GM18858 (cell line): ENCODE measurements at regions not wholly inside any gene's neighbourhood (a gene's known extent, or its start where the extent isn't known, plus 50 kb on each side); places are given as distances from the start of the nearest gene placed in this dataset.
"Not testable (repeated sequence)": the region's sequence is repeated elsewhere in the genome, so short reads cannot be mapped to it uniquely, and the experiment has no call there.

ENCODE experiments used
- ATAC-seq: cut with Tn5 transposase; IDR thresholded peaks from one replicate; pipeline ENCODE4 v1.9.1; 2021; ENCODE audit not compliant: unreplicated experiment

DNA sequence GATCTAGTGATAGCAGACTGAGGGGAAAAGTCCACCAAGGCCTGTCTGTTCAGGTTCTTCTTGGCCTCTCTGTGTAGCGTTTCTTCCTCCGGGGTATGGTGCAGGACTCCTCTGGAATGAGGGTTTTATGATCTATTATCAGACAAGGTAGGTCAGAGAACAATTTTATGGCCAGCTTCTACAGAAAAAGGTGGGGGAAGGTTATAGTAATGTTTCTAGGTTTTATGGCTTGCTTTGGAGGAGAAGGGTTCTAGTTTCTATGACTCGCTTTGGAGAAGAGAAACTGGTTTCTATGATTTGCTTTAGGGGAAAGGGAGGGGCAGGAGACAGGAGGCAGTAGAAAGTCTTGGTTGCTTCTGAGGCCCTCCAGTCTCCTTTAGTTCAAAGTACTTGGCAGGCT is 144.8 kb upstream of the LAMA2 start:
- ATAC-seq, result peak; percentile 81

DNA sequence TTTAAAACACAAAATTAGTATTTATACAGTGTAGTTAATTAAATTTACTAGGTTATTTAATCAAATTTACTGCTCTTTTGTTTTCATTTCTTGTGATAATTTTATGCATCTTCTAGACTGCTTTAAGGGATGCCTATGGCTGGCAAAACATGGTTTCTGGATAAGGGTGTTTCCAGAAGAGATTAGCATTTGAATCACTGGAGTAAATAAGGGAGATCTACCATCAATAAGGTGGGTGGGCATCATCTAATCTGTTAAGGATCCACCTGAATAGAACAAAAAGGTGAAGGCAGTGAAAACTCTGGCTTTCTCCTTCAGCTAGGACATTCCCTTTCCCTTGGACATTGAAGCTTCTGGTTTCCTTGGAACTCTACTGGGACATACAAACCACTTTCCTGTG is 146.2 kb upstream of the LAMA2 start:
- no peak for ATAC-seq

GRCh38 chr6:128731249-128732165 is 151.4 kb upstream of the LAMA2 start:
- no peak for ATAC-seq

- ATAC-seq, result no peak
Measured at GRCh38 chr6:128727500-128727899, 155.4 kb upstream of the LAMA2 start.

- ATAC-seq, result peak; percentile 53
Measured at GRCh38 chr6:128725271-128726233, 157.4 kb upstream of the LAMA2 start.

- no peak for ATAC-seq
Measured at GRCh38 chr6:128724738-128725137, 158.2 kb upstream of the LAMA2 start.

- no peak for ATAC-seq
Measured at GRCh38 chr6:128723667-128724066, 159.3 kb upstream of the LAMA2 start.

DNA sequence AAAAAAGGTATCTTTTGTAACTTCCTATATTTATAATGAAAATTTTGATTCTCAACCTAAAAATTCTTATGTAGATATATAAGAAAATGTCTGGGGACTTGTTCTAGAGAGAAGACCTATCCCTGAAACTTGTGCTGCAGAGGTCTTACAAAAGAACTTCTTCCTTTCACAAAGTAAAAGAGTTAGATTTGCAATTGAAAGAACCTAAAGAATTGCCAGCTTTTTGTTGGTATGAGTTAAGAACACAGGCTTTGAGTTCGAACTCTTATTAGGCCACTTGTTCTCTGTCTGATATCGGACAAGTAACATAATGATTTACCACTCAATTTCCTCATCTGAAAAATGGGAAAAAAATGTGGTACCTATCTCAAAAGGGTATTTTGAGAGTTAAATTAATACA is 162.0 kb upstream of the LAMA2 start:
- no peak for ATAC-seq

- no peak for ATAC-seq
Measured at GRCh38 chr6:128719786-128720185, 163.2 kb upstream of the LAMA2 start.

GRCh38 chr6:128713461-128713860 is 169.5 kb upstream of the LAMA2 start:
- no peak for ATAC-seq

DNA sequence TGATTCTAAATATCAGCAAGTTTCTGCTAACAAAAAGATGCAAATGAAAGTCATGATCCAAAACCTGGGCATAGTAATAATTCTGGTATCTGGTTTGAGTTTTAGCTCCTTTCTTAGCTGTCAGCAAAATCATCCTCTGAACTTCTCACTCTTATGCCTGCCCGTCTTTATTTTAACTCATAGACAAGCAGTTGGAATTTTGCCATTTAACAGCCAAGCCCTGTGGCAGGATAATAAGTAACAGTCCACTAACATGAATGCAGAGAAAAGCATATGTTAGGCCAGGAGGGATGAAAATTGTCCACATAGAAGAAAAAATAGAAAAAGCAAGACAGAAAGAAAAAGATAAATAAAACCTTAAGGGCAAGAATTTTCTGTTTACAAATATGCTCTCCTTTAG is 170.0 kb upstream of the LAMA2 start:
- no peak for ATAC-seq

- ATAC-seq, result no peak
Measured at GRCh38 chr6:128711149-128711548, 171.8 kb upstream of the LAMA2 start.

DNA sequence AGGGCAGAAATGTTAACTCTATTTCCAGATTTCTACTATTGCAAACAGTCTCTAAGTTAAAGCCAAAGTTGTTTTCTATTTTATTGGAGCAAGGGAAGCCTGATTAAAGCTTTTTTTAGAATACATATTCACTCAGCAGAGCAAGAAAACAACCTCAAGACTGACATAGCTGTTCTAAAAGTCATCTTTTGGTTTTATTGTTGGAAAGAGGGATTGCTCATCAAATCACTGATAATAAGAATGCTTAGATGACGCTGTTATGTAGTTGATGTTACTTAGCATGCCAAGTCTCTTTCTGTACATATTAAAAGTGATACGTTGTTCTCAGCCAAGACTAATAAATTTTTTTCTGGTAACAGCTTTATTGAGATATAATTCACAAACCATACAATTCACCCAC is 172.6 kb upstream of the LAMA2 start:
- no peak for ATAC-seq

DNA sequence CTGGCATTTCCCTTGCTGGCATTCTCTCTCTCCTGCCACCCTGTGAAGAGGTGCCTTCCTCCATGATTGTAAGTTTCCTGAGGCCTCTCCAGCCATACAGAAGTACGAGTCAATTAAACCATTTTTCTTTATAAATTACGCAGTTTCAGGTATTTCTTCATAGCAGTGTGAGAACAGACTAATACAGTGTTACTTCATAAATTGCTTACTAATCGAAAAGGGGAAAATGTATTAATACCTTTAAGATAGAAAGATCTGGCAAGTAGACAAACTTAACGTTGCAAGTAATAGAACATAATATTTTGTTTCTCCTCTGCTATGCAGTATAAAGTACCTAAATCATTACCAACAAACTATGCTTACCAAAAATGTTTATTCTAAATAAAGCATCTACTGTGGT is 178.3 kb upstream of the LAMA2 start:
- no peak for ATAC-seq

- ATAC-seq, result not testable (repeated sequence)
Measured at GRCh38 chr6:128703794-128704193, 179.1 kb upstream of the LAMA2 start.

DNA sequence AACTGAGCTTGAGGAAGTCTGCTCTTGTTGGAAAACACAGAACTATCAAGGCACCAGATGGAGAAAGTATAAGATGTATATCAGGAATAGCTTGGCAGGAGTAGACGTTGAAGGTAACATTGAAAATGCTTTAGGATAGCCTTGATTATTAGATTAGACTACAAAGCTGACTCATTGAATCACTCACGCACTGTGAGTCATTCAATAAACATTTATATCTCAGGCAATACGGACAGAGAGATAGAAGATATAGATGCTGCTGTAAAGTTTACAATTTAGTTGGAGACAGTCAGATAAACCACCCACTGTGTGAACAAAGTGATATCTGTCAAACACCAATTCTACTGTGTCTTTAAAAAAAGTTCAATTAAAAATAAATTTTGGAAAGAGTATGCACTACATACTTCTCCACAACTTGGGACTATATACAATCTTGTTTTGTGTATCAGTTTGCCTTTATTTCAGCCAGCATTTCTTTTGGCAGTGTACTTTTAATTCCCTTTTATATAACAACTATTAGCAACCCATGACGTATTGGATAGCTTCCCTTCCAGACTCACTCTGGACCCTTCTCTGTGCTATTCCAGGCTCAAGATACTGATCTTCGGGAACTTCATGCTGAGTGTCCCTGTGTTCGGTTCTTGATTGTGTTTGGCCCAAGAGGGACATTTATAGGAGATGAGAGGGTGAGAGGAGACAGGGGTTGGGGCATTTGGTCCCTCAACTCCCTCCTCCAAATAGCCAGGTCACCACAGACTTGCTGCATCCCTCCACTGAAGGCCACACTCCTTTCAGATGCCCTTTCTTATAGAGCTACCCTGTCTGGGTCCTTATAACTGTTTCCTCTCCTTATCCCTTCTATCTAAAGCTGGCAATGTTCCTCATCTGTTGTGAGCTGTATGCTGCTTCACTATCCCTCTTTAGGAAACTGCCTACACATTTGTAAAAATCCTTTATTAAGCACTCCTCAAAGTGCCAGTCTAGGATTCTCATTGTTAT is 176.6 kb upstream of the PTPRK start:
- ATAC-seq, result no peak

DNA sequence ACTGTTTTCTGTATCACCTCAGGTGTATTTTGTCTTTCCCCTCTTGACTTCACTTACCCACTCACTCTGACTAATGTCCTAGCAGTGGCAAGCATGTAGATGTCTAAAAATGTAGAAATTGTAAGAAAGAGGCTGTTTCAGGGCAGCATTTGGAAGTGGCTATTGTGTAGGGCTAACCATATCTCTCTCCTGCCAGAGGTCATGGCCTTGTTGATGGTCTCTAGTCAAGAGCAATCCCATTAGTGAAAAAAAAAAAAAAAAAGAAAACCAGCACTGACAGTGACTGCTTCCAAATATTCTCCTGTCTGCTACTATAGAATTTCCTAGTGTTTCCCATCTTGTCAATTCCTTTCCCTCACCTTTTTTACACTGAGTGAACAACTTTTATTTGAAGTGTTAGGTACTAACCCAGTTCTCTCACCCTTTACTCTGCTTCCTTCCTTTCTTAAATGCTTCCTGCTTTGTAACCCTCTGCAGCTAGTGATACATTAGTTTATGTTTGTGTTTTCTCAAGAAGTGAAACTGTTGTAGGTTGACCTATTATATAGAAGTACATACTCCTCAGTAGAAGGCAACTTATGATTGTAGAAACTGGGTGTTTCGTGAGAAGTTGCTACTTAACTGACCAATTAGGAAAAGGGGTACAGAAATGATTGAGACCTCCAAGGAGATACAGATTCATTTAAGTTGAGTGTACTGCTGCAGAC is 174.1 kb upstream of the PTPRK start:
- ATAC-seq, result peak; percentile 81

DNA sequence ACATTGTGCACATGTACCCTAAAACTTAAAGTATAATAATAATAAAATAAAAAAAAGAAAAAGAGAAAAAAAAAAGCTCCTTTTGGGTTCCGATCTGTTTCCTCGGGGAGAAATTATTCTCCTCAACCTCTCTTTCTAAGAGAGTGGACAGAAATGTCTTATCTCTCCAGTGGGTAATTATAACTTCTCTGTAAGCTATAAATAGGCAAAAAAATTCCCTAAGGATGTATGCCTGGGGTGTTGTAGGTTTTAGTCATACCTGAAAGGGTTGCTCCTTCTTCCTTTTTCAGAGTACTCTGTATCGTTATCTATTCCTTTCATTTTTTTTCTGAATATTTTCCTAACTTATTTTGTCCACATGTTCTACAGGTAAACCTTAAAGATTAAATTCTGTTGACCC is 169.7 kb upstream of the PTPRK start:
- no peak for ATAC-seq

DNA sequence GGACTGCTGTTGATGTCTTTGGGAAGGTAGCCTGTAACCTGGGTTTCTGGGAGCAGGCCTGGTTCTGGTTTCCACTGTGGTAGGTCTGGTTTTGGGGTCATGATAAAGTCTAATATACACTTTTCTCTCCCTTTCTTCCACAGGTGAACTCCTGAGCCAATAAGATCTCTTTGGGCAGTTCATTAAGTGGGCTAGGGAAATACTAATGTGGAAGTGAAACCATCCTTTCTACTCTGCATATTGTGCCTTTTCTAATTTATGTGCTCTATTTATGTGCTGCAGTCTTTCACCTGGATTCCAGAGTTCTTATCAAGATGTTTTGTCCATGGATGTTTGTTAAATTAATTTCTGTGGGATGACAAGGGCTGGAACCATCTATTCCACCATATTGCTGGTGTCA is 165.7 kb upstream of the PTPRK start:
- peak; percentile 74 for ATAC-seq

DNA sequence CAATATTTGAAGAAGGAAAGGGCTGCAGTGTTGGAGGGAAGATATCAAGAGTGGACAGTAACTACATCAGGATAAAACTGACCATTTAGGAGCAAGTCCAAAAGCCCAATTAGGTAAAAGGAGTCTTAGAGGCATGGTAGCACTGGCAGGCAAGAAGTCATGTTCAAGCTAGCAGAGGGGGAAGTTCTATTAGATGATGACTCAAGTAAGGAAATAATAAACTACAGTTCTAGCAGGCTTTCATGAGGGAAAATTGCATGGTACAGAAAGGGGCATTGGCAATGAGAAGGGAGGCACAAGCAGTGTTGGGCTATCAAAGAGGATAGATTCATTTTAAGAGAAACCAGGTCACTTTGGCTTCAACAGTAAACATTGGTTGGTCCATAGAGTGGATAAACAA is 156.1 kb upstream of the PTPRK start:
- no peak for ATAC-seq
